ENCODE measurements at regions not wholly inside any gene's neighbourhood (a gene's known extent, or its start where the extent isn't known, plus 50 kb on each side); places are given as distances from the start of the nearest gene placed in this dataset.
"Not testable (repeated sequence)": the region's sequence is repeated elsewhere in the genome, so short reads cannot be mapped to it uniquely, and the experiment has no call there.

GRCh38 chr12:64552510-64552909 is 57.8 kb upstream of the RASSF3 start:
- H3K9me3 Mint-ChIP-seq; H3K27me3 Mint-ChIP-seq (ENCODE audit: low read depth); H3K4me1 Mint-ChIP-seq; H3K4me3 Mint-ChIP-seq; H3K36me3 Mint-ChIP-seq (ENCODE audit: low read depth); DNase-seq (ENCODE audit: low read depth, low spot score): not testable (repeated sequence)
- peak overlapping the region; percentile 50 for H3K27ac Mint-ChIP-seq (ENCODE audit: unreplicated experiment)

- DNase-seq (ENCODE audit: low read depth, low spot score); H3K27ac Mint-ChIP-seq (ENCODE audit: unreplicated experiment); H3K4me1 Mint-ChIP-seq; H3K27me3 Mint-ChIP-seq (ENCODE audit: low read depth); H3K9me3 Mint-ChIP-seq; H3K36me3 Mint-ChIP-seq (ENCODE audit: low read depth); H3K4me3 Mint-ChIP-seq: not testable (repeated sequence)
Observed at GRCh38 chr12:64553689-64554088, 56.6 kb upstream of the RASSF3 start.

- no peak for DNase-seq (ENCODE audit: low read depth, low spot score)
- TF ChIP-seq CTCF (conservative IDR thresholded peaks at IDR 0.05): no peak
- H3K4me1 Mint-ChIP-seq: peaks cover 9% of the 10 kb centered on the region
- H3K36me3 Mint-ChIP-seq (ENCODE audit: low read depth): no peaks in the 10 kb centered on the region
- H3K9me3 Mint-ChIP-seq: no peaks in the 10 kb centered on the region
- H3K4me3 Mint-ChIP-seq: no peak overlapping the region
- H3K27ac Mint-ChIP-seq (ENCODE audit: unreplicated experiment): no peak overlapping the region
- no peaks in the 10 kb centered on the region for H3K27me3 Mint-ChIP-seq (ENCODE audit: low read depth)
Observed at GRCh38 chr12:64556231-64556630, 54.1 kb upstream of the RASSF3 start.

GRCh38 chr12:64558754-64559153 is 51.5 kb upstream of the RASSF3 start:
- H3K4me1 Mint-ChIP-seq: peaks cover 13% of the 10 kb centered on the region

GRCh38 chr12:64560396-64561301 is 49.6 kb upstream of the RASSF3 start:
- H3K4me1 Mint-ChIP-seq: peaks cover 13% of the 10 kb centered on the region
- H3K4me3 Mint-ChIP-seq: no peak overlapping the region
- no peaks in the 10 kb centered on the region for H3K27me3 Mint-ChIP-seq (ENCODE audit: low read depth)
- H3K9me3 Mint-ChIP-seq: no peaks in the 10 kb centered on the region
- peak overlapping the region; percentile 9 for H3K27ac Mint-ChIP-seq (ENCODE audit: unreplicated experiment)
- no peak for TF ChIP-seq CTCF (conservative IDR thresholded peaks at IDR 0.05)
- DNase-seq (ENCODE audit: low read depth, low spot score): no peak
- no peaks in the 10 kb centered on the region for H3K36me3 Mint-ChIP-seq (ENCODE audit: low read depth)

More at GRCh38 chr12:64558754-64559153, 51.5 kb upstream of the RASSF3 start:
- Mint-ChIP-seq H3K4me3 (no peak overlapping the region), H3K36me3 (ENCODE audit: low read depth) (no peaks in the 10 kb centered on the region), H3K9me3 (no peaks in the 10 kb centered on the region), H3K27ac (ENCODE audit: unreplicated experiment) (no peak overlapping the region), H3K27me3 (ENCODE audit: low read depth) (no peaks in the 10 kb centered on the region)
- no peak for DNase-seq (ENCODE audit: low read depth, low spot score)
- no peak for TF ChIP-seq CTCF (conservative IDR thresholded peaks at IDR 0.05)

Measured in neural crest cell (in vitro differentiated cells).